SK-MEL-5 (cell line): ENCODE measurements at regions not wholly inside any gene's neighbourhood (a gene's known extent, or its start where the extent isn't known, plus 50 kb on each side); places are given as distances from the start of the nearest gene placed in this dataset.

ENCODE experiments used
- DNase-seq: peaks from one replicate; pipeline ENCODE4 v3.0.0-alpha.2; 2016; ENCODE audit warnings: low read depth, low spot score
- in situ Hi-C: cut with HindIII; loops from 2 replicates; pipeline ENCODE4 v1.10.0; 2016; ENCODE audit warnings: low sequenced_read_pairs, high pct_unique_total_duplicates, low pct_unique_long_range_greater_than_20kb

DNA sequence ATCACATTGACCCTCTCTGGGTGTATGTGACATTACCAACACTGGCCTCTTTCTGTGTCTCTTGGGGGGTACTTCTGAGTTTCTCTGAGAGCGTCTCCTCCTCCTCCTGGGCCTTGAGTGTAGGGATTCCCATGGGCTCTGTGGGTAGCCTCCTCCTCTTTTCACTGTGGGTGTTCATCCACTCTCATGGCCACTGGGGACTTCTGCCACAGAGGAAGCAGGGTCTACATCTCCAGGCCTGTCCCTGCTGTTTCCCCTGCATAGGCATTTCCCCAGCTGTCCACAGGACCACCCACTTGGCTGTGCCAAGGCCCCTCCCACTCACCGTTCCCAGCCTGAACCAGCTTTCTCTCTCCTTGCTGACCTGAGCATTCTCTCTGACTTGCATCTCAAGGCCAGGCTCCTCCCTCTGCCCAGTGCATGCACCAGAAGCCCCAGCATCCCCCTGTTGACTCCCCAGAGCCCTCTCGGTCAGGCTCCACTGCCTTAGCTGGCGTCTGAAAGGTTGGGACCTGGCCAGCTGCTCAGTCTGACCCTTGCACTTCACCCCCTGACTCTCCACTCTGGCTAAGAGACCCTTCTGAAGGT is 487.6 kb downstream of the GLRX3 start:
- DNase-seq, result no peak
- in situ Hi-C loops, result no loop called here

DNA sequence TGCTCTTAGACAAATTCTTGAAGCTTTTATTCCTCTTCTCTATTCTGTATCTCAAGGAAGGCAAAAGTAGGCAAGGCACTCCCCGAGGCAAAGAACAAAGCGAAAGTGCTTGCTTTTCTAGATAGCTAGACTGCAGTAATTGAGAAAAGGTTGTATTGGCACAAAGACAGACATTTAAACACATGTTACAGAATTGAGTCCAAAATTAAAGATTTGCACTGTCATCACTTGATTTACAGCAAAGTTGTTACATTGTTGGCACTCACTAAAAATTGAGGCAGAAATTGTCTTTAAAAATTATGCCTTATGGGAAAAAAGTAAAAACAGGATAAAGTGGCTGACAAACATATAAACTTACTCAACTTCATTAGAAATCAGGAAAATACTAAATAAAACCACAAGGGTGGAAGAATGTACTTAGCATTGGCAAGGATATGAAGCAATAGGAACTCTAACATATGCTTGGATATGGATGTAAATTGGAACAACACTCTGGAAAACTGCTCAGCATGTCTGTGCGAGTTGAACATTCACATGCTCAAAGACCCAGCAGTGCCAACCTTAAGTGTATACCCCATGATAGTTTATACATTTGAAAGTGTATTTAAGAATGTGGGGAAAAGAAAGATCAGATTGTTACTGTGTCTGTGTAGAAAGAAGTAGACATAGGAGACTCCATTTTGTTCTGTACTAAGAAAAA is 491.3 kb downstream of the GLRX3 start:
- no peak for DNase-seq
- in situ Hi-C loops, result no loop called here

DNA sequence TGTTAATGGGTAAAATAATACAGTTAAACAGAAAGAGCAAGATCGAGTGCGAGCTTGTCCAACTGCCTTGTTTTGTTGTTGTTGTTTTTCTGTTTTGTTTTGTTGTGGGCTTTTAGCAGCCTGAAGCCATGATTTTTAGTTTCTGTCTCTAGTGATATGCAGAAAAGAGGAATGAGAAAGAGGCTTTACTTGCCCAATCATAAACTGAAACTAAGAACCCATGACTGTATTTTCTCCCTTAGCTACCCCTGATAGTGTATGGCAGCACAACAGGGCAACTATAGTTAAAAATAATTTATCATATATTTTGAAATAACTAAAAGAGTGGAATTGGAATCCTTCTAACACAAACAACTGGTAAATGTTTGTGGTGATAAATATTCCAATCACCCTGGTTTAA is 493.9 kb downstream of the GLRX3 start:
- in situ Hi-C loops, result no loop called here
- DNase-seq, result no peak

DNA sequence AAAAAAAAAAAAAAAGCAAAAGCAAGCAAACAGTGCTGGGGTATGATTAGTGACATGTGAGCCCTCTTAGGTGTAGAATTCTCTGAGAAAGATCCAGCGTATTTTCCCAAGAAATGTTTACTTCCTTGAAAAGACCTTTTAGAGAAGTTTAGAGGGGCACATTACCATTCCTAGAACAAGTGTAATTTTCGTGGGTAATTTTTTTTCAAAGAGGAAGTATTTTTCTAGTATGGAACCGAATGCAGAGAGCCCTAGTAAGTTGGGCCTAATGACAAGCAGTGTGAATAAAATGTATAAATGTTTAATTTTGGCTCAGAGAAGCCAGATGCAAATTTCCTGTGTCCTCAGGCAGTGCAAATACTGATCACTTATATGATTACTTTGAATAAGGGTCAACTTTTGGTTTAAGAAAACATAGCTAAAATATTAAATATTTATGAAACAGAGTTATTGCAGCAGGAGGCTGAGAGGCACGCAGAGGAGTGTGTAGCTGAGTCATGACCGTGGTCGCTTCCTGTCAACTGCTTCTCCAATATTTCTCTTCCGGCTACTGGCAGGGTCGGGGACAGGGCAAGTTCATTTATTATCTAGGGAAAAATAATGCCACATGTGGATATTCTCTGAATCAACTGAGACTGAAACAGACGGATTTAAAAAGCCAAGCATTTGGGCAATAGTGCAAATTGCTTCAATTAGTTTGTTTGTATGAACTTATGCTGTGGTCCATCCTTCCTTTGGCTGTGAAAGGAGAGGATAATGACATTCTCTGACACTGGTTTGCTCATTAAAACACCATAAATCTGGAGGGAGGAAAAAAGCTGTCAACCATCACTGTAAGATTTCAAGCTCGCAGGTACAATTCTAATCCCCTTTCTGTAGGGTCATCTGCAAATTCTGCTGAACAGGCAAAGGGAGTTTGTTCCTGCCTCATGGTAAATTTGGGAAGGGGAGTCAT is 495.2 kb downstream of the GLRX3 start:
- DNase-seq, result no peak
- in situ Hi-C loops, result no loop called here

DNA sequence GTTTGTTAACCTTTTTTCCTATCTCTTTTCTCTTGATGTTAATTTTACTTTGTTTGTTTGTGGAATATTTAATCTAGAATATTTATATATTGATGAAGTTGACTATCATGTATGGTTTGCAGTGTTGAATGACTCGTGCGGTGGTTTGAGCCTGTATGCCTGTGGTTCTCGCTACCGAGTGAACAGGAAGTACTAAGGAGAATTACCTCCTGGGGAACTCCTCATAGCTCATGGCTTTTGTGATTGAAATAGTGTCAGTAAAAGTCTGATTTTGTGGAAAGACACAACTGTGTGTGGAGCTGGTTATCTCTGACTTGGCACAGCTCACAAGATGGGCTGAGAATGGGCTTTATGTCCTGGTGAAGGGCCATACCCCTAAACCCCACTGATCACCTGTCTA is 498.6 kb downstream of the GLRX3 start:
- no peak for DNase-seq
- in situ Hi-C loops, result no loop called here

DNA sequence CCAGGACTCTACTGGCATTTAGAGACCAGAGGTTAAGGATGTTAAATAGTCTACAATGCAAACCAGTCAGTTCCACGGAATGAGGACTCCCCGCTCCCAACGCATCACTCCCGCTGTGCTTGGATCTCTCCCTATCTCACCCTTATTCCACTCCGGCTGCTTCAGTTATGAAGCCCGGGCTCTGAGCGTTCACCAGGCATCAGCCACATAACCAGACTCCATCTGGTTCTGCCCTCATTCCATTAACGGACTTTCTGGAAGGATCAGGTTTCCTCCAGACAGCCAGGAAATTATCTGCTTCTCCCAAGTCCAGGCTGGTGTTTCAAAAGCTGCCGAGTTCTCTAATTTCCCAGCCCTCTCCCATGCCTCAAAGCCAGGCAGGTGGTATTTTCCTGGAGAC is 499.3 kb downstream of the GLRX3 start:
- no peak for DNase-seq
- in situ Hi-C loops, result no loop called here

DNA sequence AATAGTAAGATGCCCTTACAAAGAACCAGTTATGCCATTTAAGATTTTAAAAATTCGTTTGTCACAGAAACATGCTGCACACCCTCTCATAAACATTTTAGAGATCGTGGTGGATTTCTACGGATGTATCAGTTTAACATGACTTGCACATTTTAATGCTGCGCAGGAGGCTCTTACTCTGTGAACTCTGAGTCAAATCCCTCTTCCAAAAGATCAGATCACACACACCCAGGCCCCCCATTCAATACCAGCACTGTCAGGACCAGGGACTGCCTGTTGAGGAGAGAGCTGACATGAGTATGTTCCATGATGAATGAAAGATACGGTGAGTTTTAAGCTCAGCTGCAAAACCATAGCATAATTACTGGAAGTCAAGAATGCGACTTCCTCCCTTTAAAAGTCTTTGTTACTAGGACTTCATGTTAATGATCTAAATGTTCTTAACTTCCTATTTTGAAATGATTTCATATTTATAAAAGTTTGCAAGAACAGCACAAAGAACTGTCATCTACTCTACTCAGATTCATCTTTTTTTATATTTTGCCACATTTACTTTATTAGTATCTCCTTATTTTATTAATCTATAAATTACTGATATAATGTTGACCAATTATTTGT is 500.2 kb downstream of the GLRX3 start:
- in situ Hi-C loops, result no loop called here
- no peak for DNase-seq

DNA sequence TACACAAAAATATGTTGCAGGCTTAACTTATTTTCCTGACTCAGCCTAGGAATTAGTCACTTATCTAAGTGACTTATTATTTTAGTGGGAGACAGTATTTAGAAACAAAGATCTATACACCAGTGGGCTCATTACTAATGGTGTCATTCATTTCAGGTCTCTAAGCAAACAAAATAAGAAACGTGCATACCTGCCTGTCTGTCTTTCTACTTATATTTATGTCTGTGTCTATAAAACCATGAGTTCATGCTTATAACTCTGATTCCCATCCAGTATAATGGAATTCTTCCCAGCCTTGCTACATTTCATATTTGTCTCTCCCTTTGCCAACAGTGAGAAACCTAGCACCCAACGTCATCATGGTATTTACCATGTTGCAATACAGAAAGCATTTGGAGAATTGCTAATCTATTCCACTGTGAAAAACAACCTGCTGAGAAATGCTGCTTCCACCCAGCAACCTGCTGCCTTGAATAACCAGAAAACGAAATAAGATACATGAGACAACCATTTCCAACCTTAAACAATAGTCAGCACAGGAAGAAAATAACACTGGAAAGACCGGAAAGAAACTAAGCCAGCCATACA is 501.0 kb downstream of the GLRX3 start:
- in situ Hi-C loops, result no loop called here

DNA sequence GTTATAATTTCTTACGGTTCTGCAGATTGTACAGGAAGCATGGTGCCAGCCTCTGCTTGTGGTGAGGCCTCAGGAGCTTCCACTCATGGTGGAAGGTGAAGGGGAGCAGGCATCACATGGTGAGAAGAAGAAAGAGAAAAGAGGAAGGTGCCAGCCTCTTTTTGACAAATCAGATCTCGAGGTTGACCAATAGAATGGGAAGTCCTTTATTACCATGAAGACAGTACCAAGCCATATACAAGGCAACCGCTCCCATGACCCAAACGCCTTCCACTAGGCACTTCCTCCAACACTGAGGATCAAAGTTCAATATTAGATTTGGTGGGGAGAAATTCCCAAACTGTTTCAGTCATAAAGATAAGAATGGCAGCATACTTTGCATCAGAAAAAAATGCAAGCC is 502.8 kb downstream of the GLRX3 start:
- in situ Hi-C loops, result no loop called here
- DNase-seq, result no peak

More for the DNA sequence above, 501.0 kb downstream of the GLRX3 start:
- no peak for DNase-seq

DNA sequence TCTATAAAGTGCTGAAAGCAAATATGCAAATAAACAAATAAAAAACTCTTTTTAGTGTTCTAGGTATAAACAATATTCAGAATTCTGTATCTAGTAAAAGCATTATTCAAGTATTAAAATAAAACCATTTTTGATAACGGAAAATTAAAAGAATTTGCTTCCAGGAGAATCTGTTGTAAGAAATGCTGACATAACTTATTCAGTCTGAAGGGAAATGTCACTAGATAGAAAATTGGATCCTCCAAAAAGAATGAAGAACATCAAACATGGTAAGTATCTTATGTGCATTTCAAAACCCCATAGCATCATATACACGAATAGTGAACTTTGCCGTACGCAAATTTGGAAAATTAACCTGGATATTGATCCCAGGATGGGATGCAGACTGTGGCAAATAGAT is 506.7 kb downstream of the GLRX3 start:
- in situ Hi-C loops, result no loop called here
- no peak for DNase-seq

DNA sequence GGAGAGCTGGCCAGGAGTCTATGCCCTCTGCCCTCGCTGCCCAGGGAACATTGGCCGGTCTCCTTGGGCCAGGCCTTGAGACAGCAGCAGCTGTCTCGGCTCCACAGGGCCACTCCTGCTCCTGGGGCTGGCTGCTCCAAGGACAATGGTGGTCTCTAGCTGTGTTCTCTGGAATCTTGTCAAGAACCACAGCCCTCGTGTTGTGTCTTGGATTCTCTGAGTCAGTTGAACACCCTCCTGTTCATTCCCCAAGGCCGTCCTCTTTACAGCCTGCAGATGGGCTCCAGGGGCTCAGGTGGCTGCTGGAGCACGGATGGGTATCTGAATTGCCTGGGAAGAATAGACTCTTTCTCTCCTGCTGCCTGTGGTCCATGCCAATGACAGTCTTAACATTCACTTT is 511.1 kb downstream of the GLRX3 start:
- in situ Hi-C loops, result no loop called here
- DNase-seq, result no peak

DNA sequence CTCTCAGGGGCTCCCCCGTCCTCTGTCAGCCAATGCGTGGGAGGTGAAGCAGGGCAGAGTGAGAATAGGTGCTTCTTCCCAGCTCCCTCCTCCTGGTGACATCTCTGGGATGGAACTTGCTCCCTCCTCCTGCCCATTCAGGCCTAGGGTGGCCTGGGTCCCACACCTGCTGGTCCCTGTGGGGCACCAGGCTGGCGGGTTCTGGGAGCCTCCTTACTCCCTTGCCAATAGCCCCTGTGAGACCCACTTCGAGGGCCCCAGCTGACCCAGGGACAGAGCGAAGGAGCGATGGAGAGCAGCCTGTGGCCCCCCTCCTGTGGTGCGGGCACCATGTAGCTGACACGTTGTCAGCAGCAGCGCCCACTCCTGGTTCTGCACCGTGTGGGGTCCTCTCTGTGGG is 512.6 kb downstream of the GLRX3 start:
- in situ Hi-C loops, result no loop called here
- no peak for DNase-seq

DNA sequence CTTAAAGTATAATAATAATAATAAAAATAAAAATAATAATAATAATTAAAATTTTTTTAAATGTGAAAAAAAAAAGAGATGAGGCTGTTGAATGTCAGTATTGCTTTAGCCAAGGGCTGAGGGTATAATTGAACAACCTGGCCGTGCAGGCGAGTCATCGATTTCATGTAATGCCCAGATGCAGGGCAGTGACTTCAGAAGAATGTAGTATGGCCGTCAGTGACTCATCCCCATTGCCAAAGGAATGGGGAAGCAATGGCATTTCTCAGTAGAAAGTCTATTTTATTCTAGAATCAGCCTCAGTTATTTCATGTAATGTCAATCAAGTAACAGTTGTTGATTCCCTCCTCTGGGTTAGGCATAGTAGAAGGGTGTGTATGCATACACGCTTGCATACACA is 516.4 kb downstream of the GLRX3 start:
- in situ Hi-C loops, result no loop called here
- DNase-seq, result no peak

DNA sequence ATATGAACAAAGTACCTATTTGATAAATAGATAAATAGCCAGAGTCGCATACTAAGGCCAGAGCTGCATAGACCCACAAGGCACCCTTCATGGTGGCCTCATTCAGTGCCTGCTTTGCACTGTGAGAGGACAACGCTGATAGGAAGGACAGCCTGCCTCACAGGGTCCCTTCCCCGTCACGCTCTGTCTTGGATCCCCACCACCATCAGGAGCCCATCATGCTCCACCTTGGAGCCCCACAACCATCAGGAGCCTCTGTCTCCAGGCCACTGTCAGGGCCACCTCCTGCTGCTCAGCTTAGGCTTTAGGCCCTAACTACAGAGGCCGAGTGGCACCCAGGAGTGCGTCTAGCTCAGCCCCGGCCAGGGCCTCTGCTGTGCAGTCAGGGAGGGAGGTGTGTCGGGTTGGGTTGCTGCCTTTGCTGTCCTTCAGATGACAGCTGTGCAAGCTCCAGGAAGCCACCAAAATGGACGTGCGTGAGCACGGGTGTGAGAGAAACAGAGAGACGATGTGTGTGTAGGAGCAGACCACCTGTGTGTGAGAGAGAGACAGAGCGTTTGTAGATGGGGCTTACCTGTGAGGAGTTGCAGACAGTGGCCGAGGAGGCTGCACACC is 516.9 kb downstream of the GLRX3 start:
- in situ Hi-C loops, result no loop called here
- no peak for DNase-seq

DNA sequence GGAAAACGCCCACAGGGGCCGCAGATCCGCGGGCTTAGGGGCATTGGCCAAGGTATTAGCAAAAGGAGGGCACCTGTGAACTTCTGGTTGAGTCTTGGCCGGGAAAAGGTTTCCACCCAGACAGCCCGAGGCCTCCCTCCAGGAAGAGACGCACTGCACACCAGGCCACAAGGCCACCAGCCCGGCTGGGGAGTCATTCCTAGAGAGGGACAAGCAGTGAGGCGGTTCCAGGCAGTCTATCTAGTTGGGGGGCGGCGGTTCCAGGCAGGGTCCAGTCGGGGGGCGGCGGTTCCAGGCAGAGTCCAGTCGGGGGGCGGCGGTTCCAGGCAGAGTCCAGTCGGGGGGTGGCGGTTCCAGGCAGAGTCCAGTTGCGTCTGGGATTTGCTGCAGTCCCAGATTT is 518.5 kb downstream of the GLRX3 start:
- in situ Hi-C loops, result no loop called here
- no peak for DNase-seq

DNA sequence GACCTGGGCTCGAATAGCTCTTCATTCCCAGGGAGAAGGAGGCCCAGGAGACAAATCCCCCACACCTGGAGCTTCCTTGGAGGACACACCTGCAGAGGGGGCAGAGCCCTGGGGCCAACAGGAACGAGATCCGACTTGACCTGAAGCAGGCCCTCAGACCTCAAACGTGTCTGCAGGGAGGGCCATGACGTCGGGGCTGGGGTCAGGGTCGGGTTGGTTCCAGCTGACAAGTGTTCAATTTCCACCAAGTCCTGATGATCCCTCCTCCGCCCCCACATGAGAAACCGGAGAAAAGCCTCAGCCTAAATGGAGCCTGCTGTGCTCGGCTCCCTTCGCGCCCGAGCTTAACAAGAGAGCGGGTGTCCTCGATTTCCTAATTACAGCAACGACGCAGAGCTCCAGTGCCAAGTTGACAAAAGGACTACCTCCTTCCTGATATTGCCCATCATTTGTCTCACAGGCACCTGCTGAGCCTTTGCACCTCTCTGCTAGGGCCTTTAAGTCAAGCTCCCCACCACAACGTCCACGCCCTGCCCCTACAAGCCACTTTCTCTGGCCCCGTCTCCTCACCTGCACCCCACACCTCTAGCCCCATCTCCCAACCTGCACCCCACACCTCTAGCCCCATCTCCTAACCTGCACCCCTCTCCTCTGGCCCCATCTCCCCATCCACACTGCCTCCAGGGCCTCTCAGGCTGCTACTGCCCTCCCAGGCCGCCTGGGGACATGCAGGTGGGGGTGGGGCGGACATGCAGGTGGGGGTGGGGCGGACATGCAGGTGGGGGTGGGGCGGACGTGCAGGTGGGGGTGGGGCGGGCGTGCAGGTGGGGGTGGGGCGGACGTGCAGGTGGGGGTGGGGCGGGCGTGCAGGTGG is 519.4 kb downstream of the GLRX3 start:
- in situ Hi-C loops, result no loop called here
- no peak for DNase-seq

DNA sequence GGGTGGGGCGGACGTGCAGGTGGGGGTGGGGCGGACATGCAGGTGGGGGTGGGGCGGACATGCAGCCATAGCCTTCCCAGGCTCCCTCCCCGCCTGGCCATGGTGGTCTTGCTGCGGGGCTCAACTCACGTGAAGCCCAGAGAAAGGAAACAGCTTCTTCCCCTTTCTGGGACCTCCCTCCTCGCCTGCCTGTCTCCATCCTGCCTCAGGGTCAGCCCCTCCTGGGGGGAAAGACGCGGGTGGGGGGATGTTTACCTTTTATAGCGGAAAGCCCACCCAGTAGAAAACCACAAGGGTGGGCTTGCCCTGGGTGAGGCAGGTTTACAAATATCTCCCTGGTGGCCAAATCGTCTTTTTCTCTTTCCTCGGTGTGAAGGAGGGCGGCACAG is 520.0 kb downstream of the GLRX3 start:
- no peak for DNase-seq

More for the DNA sequence above, 520.0 kb downstream of the GLRX3 start:
- in situ Hi-C loops, result no loop called here
